Karpas-422 (cell line): ENCODE measurements at regions not wholly inside any gene's neighbourhood (a gene's known extent, or its start where the extent isn't known, plus 50 kb on each side); places are given as distances from the start of the nearest gene placed in this dataset.

Experiments used
- DNase-seq: peaks from one replicate; pipeline ENCODE4 v3.0.0-alpha.2; 2015
- H2AFZ ChIP-seq: fragments of 200-600 bp; sonication (generic); 2 replicates; pipeline ENCODE4 v1.6.1; 2014; ENCODE audit warnings: antibody characterized with exemption, low read length, mixed read lengths
- H3K27ac ChIP-seq: fragments of 200-600 bp; sonication (generic); 2 replicates; pipeline ENCODE4 v1.5.1; 2014; ENCODE audit warnings: mild to moderate bottlenecking, low read length, moderate library complexity
- H3K27me3 ChIP-seq: fragments of 200-600 bp; sonication (generic); 2 replicates; pipeline ENCODE4 v1.6.1; 2014; ENCODE audit warnings: low read length, mixed read lengths
- H3K36me3 ChIP-seq: fragments of 200-600 bp; sonication (generic); 2 replicates; pipeline ENCODE4 v1.6.1; 2014; ENCODE audit warnings: low read length, mixed read lengths; ENCODE audit not compliant: insufficient read depth
- H3K4me1 ChIP-seq: fragments of 200-600 bp; sonication (generic); 2 replicates; pipeline ENCODE4 v1.6.1; 2014; ENCODE audit warnings: mild to moderate bottlenecking, low read length, mixed read lengths
- H3K4me2 ChIP-seq: fragments of 200-600 bp; sonication (generic); 2 replicates; pipeline ENCODE4 v1.6.1; 2014; ENCODE audit warnings: low read length, low read depth, mild to moderate bottlenecking; ENCODE audit not compliant: poor library complexity, severe bottlenecking
- H3K4me3 ChIP-seq: fragments of 200-600 bp; sonication (generic); 2 replicates; pipeline ENCODE4 v1.5.1; 2014; ENCODE audit warnings: mild to moderate bottlenecking, antibody characterized with exemption, low read length, mixed read lengths
- H3K79me2 ChIP-seq: fragments of 200-600 bp; sonication (generic); 2 replicates; pipeline ENCODE4 v1.6.1; 2014; ENCODE audit warnings: mild to moderate bottlenecking, low read length, mixed read lengths
- H3K9ac ChIP-seq: fragments of 200-600 bp; sonication (generic); 2 replicates; pipeline ENCODE4 v1.6.0; 2014; ENCODE audit warnings: low read length
- H3K9me2 ChIP-seq: fragments of 200-600 bp; sonication (generic), shearing (Covaris generic); replicated peaks from 2 replicates; pipeline ENCODE4 v1.6.0; 2014; ENCODE audit warnings: mild to moderate bottlenecking, low read length, moderate library complexity; ENCODE audit not compliant: insufficient read depth
- H3K9me3 ChIP-seq: fragments of 300-700, 200-600 bp; sonication (generic); 2 replicates; pipeline ENCODE4 v1.6.1; 2014; ENCODE audit warnings: low read length, mixed read lengths
- H4K20me1 ChIP-seq: fragments of 200-600 bp; sonication (generic); 2 replicates; pipeline ENCODE4 v1.6.1; 2014; ENCODE audit warnings: mild to moderate bottlenecking, antibody characterized with exemption, low read length, low read depth; ENCODE audit not compliant: insufficient read depth

DNA sequence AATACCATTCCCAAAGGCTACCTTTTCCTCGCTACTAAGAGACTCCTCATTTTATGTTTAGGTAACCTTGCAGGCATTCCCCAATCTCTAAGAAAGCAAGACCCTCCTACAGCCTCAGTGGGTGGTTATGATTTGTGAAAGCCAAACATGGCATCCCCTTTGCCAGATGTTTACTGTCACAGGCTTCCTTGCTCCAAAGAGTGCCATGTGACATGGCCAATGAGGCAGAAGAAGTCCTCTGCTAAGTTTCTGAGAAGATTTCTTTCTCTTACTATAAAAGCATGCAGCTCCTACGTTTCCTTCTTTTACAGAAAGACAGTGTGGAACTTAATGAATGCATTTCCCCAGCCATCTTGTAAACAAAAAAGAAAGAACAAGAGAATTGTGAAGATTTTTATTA lies 688.2 kb downstream of the TBC1D32 start:
- DNase-seq = no peak
- Histone ChIP-seq H3K9ac (no peak overlapping the region), H2AFZ (no peak overlapping the region), H3K4me3 (no peak overlapping the region), H3K9me2 (no peaks in the 10 kb centered on the region), H3K36me3 (no peaks in the 10 kb centered on the region), H3K9me3 (peaks cover 5% of the 10 kb centered on the region; the same call in 1 of the 2 replicates), H3K27ac (no peak overlapping the region), H4K20me1 (no peaks in the 10 kb centered on the region), H3K27me3 (no peaks in the 10 kb centered on the region), H3K79me2 (no peaks in the 10 kb centered on the region), H3K4me1 (no peaks in the 10 kb centered on the region), H3K4me2 (no peak overlapping the region)

DNA sequence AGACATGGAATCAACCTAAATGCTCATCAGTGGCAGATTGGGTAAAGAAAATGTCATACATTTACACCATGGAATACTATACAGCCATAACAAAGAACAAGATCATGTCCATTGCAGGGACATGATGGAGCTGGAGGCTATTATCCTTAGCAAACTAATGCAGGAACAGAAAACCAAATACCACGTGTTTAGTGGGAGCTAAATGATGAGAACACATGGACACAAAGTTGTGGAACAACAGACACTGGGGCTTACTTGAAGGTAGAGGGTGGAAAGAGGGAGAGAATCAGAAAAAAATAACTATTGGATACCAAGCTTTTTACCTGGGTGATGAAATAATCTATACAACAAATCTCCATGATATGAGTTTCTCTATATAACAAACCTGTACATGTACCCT lies 701.3 kb downstream of the TBC1D32 start:
- H3K36me3 ChIP-seq = no peaks in the 10 kb centered on the region
- no peaks in the 10 kb centered on the region for H4K20me1 ChIP-seq
- H3K9me3 ChIP-seq = peaks cover 13% of the 10 kb centered on the region
- H3K4me1 ChIP-seq = no peaks in the 10 kb centered on the region
- no peak overlapping the region for H3K27ac ChIP-seq
- H3K9ac ChIP-seq = no peak overlapping the region
- DNase-seq = no peak
- H2AFZ ChIP-seq = no peak overlapping the region
- no peak overlapping the region for H3K4me2 ChIP-seq
- H3K79me2 ChIP-seq = no peaks in the 10 kb centered on the region
- no peaks in the 10 kb centered on the region for H3K9me2 ChIP-seq
- H3K4me3 ChIP-seq = no peak overlapping the region
- no peaks in the 10 kb centered on the region for H3K27me3 ChIP-seq

DNA sequence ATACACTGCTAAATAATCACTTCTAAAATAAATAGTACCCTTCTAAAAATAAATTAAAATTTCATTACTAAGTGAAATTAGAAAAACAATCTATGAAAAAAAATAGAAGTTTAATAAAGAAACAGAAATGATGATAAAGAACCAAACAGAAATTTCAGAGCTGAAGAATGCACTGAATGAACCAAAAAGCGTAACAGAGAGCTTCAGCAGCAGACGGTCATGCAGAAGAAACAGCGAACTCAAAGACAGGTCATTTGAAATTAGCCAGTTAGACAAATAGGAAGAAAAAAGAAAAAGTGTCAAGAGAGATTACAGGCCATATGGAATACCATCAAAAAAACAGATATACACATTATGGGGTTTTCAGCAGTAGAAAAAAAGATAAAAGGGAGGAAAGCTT lies 706.7 kb downstream of the TBC1D32 start:
- no peak for DNase-seq
- Histone ChIP-seq H3K27me3 (no peaks in the 10 kb centered on the region), H3K4me3 (no peak overlapping the region), H3K9me3 (peaks cover 33% of the 10 kb centered on the region), H3K27ac (no peak overlapping the region), H3K4me1 (no peaks in the 10 kb centered on the region), H3K4me2 (no peak overlapping the region), H3K9me2 (no peaks in the 10 kb centered on the region), H3K36me3 (no peaks in the 10 kb centered on the region), H4K20me1 (no peaks in the 10 kb centered on the region), H2AFZ (no peak overlapping the region), H3K9ac (no peak overlapping the region), H3K79me2 (no peaks in the 10 kb centered on the region)

DNA sequence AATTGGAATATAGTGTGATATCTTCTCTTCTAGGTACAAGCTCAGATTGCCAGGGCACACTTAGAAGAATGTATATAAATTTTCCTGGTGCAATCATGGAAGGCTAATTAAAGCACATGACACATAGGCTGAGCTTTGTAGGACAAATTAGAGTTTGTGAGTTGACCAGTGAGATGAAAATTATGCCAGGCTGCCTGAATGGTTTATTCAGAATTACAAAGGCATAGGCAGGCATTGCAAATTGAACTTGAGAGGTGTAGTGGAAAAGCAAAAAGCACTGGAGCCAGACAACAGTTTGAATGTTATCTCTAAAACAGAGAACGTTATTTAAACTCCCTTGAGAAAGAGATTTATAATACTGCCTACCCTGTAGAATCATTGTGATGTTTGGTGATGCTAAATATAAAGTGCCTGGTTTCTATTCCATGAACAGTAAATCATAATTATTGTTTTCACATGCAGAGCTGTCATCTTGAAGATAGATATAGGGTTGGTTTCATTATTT lies 712.1 kb downstream of the TBC1D32 start:
- DNase-seq = no peak
- Histone ChIP-seq H3K27me3 (no peaks in the 10 kb centered on the region), H3K27ac (no peak overlapping the region)

DNA sequence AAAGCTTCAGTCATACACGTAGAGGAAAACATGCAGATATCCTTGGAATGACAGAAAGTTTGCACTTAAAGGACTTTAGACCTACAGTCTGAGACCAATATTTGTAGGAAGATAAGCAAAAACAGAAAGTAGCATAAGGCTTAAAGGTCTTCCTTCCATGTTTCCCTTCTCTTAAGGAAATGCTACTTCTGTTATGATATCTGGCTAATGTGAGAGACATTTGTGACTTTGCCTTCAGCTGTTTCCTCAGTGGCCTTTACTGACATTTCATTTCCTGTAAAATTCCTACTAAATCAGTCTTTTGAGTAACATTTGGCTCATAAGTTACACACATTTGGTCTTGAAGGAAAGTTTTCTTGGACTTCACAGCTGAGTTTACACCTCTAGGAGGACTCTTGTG lies 713.4 kb downstream of the TBC1D32 start:
- Histone ChIP-seq H3K4me3 (no peak overlapping the region), H3K9ac (no peak overlapping the region), H3K9me2 (no peaks in the 10 kb centered on the region), H3K4me2 (no peak overlapping the region), H3K4me1 (no peaks in the 10 kb centered on the region), H3K79me2 (no peaks in the 10 kb centered on the region), H2AFZ (no peak overlapping the region), H3K27ac (no peak overlapping the region), H4K20me1 (no peaks in the 10 kb centered on the region), H3K27me3 (no peaks in the 10 kb centered on the region), H3K9me3 (peaks cover 16% of the 10 kb centered on the region; the same call in 1 of the 2 replicates), H3K36me3 (no peaks in the 10 kb centered on the region)
- DNase-seq = no peak

More for the DNA sequence above, 712.1 kb downstream of the TBC1D32 start:
- Histone ChIP-seq H3K9ac (no peak overlapping the region), H2AFZ (no peak overlapping the region), H3K4me3 (no peak overlapping the region), H3K79me2 (no peaks in the 10 kb centered on the region), H3K4me1 (no peaks in the 10 kb centered on the region), H3K9me3 (peaks cover 27% of the 10 kb centered on the region), H3K4me2 (no peak overlapping the region), H3K36me3 (no peaks in the 10 kb centered on the region), H4K20me1 (no peaks in the 10 kb centered on the region), H3K9me2 (no peaks in the 10 kb centered on the region)

DNA sequence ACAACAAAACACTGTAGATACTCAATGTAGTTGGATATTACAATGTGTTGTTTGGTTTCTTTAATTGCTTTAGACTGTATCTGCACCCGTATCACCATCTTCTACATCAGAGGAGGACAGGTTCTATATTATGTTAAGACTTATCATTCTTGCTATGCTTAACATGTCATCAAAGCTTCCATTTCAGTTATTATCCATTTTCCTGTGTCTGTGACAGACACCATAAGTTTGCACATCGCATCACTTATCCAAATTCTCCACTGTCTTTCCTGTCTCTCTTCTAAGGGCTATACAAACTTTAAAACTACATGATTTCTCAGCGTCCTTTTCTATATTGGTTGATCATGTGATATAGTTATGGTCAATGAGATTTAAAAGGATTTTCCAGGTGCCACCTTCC lies 719.0 kb downstream of the TBC1D32 start:
- Histone ChIP-seq H3K9me2 (no peaks in the 10 kb centered on the region), H3K4me1 (no peaks in the 10 kb centered on the region), H3K9me3 (peaks cover 8% of the 10 kb centered on the region; the same call in 1 of the 2 replicates), H2AFZ (no peak overlapping the region), H3K27ac (no peak overlapping the region), H3K79me2 (no peaks in the 10 kb centered on the region), H3K4me2 (no peak overlapping the region), H3K4me3 (no peak overlapping the region), H3K36me3 (no peaks in the 10 kb centered on the region), H4K20me1 (no peaks in the 10 kb centered on the region), H3K9ac (no peak overlapping the region), H3K27me3 (no peaks in the 10 kb centered on the region)
- no peak for DNase-seq

DNA sequence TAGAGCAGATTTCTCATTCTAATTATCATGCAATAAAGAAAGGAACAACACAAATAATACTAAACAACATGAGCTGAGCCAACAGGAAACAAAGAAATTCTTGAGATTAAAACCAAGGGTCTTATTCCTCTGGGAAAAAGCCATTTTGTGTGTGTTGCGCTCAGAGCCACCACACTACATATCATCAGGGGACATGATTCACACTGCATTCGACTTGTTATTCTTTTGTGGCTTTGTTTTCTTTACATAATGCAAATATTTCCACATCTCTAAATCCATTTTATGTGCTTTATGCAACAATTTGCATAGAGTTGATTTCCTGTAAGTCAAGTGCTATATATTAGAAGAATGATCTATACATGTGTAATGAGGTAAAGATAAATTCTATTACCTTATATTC lies 719.6 kb downstream of the TBC1D32 start:
- Histone ChIP-seq H3K27me3 (no peaks in the 10 kb centered on the region), H3K9me2 (no peaks in the 10 kb centered on the region), H3K27ac (no peak overlapping the region), H4K20me1 (no peaks in the 10 kb centered on the region), H3K4me1 (no peaks in the 10 kb centered on the region), H3K4me3 (no peak overlapping the region), H3K9ac (no peak overlapping the region), H3K79me2 (no peaks in the 10 kb centered on the region), H2AFZ (no peak overlapping the region), H3K9me3 (peaks cover 8% of the 10 kb centered on the region; the same call in 1 of the 2 replicates), H3K4me2 (no peak overlapping the region), H3K36me3 (no peaks in the 10 kb centered on the region)
- DNase-seq = no peak

DNA sequence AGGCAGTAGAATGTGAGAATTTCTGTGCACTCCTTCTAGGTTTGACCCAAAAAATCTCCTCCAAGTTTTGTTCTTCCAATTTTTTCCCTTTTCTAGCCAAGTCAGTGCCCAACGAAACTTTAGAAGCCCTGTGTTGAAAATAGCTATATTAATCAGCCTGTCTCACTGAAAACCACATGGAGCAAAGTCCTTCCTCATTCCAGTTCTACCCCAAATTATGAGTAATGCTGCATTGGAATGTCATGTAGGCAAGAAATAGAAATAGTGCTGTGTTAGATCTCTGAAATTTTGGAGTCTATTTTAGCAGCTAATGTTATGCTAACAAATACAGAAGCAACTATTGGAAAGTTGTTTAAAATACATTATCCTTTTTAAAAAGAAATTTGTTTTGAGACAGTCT lies 725.5 kb downstream of the TBC1D32 start:
- H3K4me3 ChIP-seq = no peak overlapping the region
- H3K27ac ChIP-seq = no peak overlapping the region
- no peak overlapping the region for H3K4me2 ChIP-seq
- no peaks in the 10 kb centered on the region for H3K79me2 ChIP-seq
- H3K9me2 ChIP-seq = no peaks in the 10 kb centered on the region
- H3K9me3 ChIP-seq = no peaks in the 10 kb centered on the region; the same call in 1 of the 2 replicates
- no peak overlapping the region for H3K9ac ChIP-seq
- DNase-seq = no peak
- no peaks in the 10 kb centered on the region for H3K4me1 ChIP-seq
- no peaks in the 10 kb centered on the region for H4K20me1 ChIP-seq
- H3K36me3 ChIP-seq = no peaks in the 10 kb centered on the region
- H2AFZ ChIP-seq = no peak overlapping the region
- no peaks in the 10 kb centered on the region for H3K27me3 ChIP-seq

DNA sequence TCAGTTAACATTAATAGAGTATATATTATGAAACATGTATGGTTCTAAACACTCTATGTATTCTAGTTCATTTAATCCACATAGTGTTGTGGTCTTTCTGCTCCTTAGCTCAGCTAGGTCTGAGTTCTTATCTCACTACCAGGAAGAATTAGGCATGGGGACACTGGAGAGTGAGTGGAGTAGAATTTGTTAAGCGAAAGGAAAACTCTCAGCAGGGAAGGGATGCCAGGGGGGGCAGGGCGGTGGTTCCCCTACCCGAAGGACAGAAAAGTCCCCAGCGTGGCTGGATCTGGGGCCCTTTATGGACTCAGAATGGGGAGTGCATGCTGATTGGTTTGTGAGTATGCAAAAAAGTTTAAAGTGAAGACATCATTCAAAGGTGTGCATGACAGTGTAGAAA lies 727.5 kb downstream of the TBC1D32 start:
- no peaks in the 10 kb centered on the region for H3K36me3 ChIP-seq
- no peaks in the 10 kb centered on the region for H3K27me3 ChIP-seq
- H4K20me1 ChIP-seq = no peaks in the 10 kb centered on the region
- H3K27ac ChIP-seq = no peak overlapping the region
- H3K9me2 ChIP-seq = no peaks in the 10 kb centered on the region
- DNase-seq = no peak
- H3K9ac ChIP-seq = no peak overlapping the region
- H3K4me2 ChIP-seq = no peak overlapping the region
- no peaks in the 10 kb centered on the region for H3K9me3 ChIP-seq
- H3K79me2 ChIP-seq = no peaks in the 10 kb centered on the region
- H2AFZ ChIP-seq = no peak overlapping the region
- H3K4me1 ChIP-seq = no peaks in the 10 kb centered on the region
- no peak overlapping the region for H3K4me3 ChIP-seq
